ACHN (cell line): ENCODE measurements at regions not wholly inside any gene's neighbourhood (a gene's known extent, or its start where the extent isn't known, plus 50 kb on each side); places are given as distances from the start of the nearest gene placed in this dataset.

Experiments
- DNase-seq: peaks from one replicate; pipeline ENCODE4 v3.0.0-alpha.2; 2015
- in situ Hi-C: cut with HindIII; loops from 2 replicates; pipeline ENCODE4 v1.10.0; 2017; ENCODE audit warnings: low sequenced_read_pairs, low pct_ligation_motif_present, low pct_unique_long_range_greater_than_20kb

DNA sequence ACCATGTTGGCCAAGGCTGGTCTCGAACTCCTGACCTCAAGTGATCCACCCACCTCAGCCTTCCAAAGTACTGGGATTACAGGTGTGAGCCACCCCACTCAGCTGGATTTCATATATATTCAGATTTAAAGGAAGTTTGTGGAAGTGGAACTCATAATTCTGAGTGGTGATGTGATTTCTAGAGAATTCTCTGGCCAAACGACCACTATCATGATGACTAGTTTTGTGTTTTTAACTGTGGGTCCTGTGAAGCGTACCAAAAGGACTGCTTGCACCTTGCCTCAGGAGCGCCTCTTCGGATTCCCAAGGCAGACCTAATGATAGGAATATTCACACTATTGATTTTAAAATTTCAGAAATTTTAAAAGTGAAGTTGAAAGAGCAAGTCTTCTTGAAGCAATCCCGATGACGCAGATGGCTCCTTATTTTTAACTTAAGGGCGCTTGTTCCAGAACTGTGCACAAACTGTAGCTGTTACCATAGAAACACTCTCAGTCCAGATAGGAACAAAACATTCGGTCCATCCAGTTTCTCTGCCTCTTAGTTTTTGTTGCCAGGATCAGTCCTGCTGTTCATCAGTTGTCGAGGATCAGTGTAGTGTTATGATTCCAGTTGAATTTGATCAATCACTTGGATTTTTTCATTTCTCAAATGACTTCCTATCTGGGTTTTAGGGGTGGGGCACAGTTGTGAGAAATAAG is 51.7 kb upstream of the CLCN4 start:
- in situ Hi-C loops: no loop called here
- DNase-seq: no peak

- in situ Hi-C loops: no loop called here
- DNase-seq: no peak
Measured at GRCh38 chrX:10106806-10107205, 50.0 kb upstream of the CLCN4 start.
